GM19035 (cell line): ENCODE measurements at regions not wholly inside any gene's neighbourhood (a gene's known extent, or its start where the extent isn't known, plus 50 kb on each side); places are given as distances from the start of the nearest gene placed in this dataset.
"Not testable (repeated sequence)": the region's sequence is repeated elsewhere in the genome, so short reads cannot be mapped to it uniquely, and the experiment has no call there.

Experiments used
- ATAC-seq: cut with Tn5 transposase; IDR thresholded peaks from one replicate; pipeline ENCODE4 v1.9.1; 2021; ENCODE audit not compliant: unreplicated experiment

DNA sequence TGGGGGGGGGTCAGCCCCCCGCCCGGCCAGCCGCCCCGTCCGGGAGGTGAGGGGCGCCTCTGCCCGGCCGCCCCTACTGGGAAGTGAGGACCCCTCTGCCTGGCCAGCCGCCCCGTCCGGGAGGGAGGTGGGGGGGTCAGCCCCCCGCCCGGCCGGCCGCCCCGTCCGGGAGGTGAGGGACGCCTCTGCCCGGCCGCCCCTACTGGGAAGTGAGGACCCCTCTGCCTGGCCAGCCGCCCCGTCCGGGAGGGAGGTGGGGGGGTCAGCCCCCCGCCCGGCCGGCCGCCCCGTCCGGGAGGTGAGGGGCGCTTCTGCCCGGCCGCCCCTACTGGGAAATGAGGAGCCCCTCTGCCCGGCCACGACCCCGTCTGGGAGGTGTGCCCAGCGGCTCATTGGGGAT, 210.7 kb upstream of the RPL34 start:
- ATAC-seq, result not testable (repeated sequence)

DNA sequence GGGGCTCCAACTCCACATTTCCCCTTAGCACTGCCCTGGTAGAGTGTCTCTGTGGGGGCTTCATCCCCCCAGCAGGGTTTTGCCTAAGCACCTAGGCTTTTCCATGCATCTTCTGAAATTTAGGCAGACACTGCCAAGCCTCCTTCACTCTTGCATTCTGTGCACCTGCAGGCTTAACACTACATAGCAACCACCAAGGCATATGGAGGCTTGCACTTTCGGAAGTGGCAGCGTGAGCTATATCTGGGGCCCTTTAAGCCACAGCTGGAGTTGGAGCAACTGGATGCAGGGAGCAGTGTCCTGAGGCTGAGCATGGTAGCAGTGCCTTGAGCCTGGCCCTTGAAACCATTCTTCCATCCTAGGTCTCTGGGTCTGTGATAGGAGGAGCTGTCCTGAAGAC, 214.8 kb upstream of the RPL34 start:
- ATAC-seq, result no peak

DNA sequence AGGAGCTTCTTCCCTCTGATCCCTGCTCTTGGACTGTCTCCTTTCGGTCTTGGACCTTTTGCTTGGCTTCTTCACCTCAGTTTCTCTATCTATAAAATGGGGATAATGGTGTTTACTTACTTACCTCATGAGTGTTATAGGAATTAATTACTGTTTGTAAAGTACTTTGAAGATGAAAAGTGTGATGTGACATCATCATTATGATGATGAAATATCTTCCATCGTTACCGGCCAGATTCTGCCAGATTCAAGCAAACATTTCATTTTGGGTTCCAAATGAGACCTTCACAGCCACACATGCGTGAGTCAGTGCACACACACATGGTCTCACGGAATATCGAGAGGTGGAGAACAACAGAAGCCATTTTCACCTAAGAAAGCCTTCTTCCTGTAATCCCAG, 220.1 kb upstream of the RPL34 start:
- ATAC-seq, result no peak

GRCh38 chr4:108399610-108400265, 220.6 kb upstream of the RPL34 start:
- ATAC-seq, result no peak

DNA sequence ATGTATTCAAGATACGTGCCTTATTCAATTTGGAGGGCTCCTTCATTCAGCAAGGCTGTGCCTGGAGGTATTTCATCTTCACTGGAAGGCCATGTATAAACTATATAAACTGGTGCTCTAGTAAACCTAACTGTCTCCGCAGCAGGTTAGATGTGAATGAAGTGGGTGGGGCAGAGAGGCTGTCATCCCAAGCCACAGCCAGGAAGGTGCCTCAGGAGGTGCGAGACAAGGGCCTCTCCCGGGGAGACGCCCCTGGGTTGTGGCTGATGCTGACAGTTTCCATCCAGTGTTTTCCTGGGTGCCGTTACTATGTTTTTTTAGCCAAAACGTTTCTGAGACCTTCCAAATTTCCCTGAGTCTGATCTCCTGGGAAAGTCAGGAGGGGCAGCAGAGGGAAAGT, 221.5 kb upstream of the RPL34 start:
- no peak for ATAC-seq

GRCh38 chr4:108398316-108398715, 222.1 kb upstream of the RPL34 start:
- ATAC-seq, result no peak

- ATAC-seq, result no peak
These were observed 222.5 kb upstream of the RPL34 start for GRCh38 chr4:108397850-108398249.

DNA sequence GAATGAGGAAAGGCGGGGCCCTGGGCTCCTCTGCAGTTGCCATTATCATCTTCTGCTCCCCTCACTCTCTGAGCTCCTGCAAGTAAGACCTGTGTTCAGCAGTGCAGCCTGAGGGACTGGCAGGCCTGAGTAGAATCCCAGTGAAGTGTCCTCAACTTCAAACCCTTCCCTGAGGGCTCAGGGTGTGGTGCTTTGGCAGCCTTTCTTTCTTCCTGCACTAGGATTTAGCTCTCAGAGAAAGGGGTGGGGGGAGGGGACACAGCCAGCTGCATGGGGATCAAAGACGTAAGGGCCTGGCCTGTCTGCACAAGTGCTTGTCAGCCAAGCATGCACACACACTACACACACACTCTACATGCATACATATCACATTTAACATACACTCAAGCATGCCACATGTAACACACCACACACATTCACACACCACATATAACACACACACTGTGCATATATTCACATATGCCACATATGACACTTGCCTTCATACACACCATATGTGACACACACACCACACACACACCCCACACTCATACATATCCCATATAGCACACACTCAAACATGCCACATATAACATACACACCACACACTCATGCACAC, 223.4 kb upstream of the RPL34 start:
- no peak for ATAC-seq

DNA sequence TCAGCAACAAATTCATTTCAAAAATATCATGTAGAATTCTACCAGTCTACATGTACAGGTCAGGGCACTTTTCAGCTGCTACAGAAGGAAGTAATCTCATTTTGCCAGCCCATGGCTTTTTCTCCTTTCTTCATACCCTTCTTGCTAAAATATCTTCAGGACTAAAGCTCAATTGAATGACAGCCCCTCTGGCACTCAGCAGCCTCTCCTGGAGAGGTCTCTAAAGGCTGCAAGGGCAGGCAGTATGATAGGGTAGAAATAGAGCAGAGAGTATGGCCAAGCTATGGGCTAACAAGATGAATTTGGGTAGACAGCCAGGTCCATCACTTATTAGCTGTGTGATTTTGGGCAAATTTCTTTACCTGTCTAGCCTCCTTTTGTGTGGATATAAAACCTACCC, 224.6 kb upstream of the RPL34 start:
- ATAC-seq, result no peak

GRCh38 chr4:108393890-108394472, 225.2 kb upstream of the LEF1 start:
- ATAC-seq, result no peak

- no peak for ATAC-seq
These were observed 223.1 kb upstream of the LEF1 start for GRCh38 chr4:108391701-108392455.

DNA sequence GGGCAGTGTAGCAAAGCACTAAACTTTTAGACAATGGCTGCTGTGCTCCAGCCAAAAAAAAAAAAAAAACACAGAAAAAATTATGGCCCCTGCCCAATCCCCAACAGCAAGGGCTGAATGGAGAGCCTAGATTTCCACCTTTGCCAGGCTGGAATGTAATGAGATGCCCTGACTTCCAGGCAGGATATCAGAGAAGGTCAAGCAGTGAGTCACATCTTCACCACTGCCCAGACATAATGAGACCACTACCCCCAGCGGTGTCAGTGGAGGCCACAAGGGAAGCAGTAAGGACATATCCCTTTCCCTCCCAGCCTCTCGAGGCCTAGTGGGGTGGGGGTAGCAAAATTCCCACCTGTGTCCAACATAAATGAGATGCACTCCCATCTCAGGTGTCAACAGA, 216.3 kb upstream of the LEF1 start:
- ATAC-seq, result no peak

- no peak for ATAC-seq
These were observed 215.8 kb upstream of the LEF1 start for GRCh38 chr4:108384544-108384943.

DNA sequence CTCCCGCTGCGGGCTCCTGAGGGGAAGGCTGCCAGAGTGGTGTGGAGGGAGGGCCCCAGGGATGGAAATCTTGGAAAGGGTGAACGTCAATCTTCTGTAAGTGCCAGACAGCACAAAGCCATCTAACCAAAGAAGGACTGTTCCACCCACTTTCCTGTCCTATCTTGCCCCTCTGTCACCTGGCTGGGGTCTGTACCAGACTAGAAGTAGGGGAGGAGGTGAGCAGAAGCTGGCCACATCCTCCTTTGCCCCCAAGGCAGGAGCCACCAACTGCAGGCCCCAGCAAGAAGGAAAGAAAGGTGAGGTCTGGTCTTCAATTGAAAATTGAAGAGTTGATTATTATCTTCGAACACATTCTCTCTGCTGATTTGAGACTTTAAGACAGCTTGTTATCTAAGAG, 214.4 kb upstream of the LEF1 start:
- ATAC-seq, result no peak

DNA sequence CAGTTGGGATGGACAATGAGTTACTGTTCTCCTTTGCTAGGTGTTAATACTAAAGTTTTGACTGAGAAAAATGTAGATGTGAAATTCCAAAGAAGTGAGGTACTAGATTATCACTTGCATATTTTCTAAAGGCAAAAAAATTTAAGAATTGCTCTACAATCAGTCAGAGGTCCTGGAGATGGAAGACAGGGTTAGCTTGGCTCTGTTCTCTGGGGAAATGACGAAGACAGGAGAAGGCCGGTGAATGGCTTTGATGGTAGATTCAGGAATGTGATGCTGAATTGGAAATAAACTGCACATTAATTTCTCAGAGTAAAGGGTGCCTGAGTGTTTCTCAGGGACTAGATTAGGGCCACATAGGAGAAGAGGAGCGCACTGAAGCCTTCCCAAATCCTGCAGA, 214.0 kb upstream of the LEF1 start:
- ATAC-seq, result no peak

- no peak for ATAC-seq
These were observed 209.4 kb upstream of the LEF1 start for GRCh38 chr4:108378164-108378563.

DNA sequence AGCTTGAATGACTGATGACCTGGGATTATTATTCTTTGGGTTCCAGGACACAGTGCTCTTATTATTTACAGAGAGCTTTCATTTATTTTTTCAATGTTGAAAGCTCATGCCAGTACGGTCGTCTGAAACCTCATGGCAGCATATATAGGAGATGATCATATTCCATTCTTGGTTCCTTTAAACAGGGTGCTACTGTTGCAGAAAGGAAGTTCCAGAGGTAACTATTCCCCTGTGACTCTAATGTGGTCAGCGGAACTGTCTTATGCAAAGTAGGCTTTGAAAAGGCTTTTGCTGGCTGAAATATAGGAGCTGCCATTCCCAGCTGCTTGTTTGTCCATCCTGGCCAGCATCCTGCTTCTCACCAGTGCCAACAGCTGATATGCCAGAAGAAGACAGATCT, 208.3 kb upstream of the LEF1 start:
- ATAC-seq, result no peak

- ATAC-seq, result no peak
These were observed 206.7 kb upstream of the LEF1 start for GRCh38 chr4:108375434-108375833.

GRCh38 chr4:108372681-108373080, 203.9 kb upstream of the LEF1 start:
- ATAC-seq, result no peak

- no peak for ATAC-seq
These were observed 202.6 kb upstream of the LEF1 start for GRCh38 chr4:108371282-108371681.

DNA sequence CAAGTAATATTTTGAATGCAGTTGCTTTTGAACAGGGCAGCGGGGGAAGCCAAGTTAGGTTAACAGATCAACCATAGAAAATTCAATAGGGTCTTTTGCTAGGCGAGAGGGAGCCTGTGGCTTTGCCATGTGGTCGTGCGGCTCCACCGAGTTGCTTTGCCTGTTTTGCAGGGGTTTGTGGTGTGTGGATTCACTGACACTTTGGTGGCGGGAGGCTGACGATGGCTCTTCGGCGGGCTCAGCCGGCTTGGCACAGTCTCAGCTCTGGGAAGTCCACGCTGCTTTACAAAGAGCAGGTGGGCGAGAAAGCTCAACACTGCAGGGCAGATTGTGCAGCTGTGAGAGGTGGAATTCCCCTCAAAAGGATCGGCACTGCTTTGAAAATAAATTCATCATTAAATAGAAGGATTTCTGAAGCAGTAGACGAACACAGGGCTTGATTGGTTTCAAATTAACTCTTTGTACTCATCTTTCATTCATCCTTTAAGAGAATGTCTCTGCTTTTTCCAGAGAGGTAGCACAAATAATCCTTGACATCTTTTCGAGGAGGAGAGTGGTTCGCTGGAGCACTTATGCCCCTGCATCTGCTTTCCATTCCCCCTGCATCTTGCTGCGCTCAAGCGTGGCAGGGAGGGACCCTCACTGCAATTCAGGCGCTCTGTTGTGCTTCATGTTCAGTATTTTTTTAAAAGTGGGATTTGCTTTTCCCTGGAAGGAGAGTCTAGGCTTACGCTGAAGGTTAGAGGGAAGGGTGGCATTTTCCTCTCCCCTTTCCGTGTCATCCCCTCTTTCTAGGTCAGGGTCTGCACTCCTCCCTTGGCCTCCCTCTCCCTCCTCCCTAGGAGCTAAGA, 201.8 kb upstream of the LEF1 start:
- no peak for ATAC-seq
